Lower leg skin (tissue), 4 donors: ENCODE measurements at regions not wholly inside any gene's neighbourhood (a gene's known extent, or its start where the extent isn't known, plus 50 kb on each side); places are given as distances from the start of the nearest gene placed in this dataset.

Source experiments
- DNase-seq, 2 donors: peaks; one replicate each; pipeline ENCODE4 v3.0.0-alpha.2; 2019; ENCODE audit warnings: low spot score in 2 of 2
- H3K4me3 ChIP-seq: fragments of 200-600 bp; sonication (generic); 2 replicates; pipeline ENCODE4 v1.5.1; 2017; ENCODE audit warnings: mild to moderate bottlenecking, low read depth; ENCODE audit not compliant: poor library complexity, severe bottlenecking
- POLR2A ChIP-seq, 2 donors: fragments of 450-650 bp; IDR thresholded peaks; one replicate each; pipeline ENCODE4 v1.6.1; 2016 to 2017; ENCODE audit warnings: antibody characterized with exemption in 2 of 2, mild to moderate bottlenecking in 1 of 2, moderate library complexity in 1 of 2
- WGBS, 2 donors: methylation state at CpG; one replicate each; pipeline ENCODE4 v1.1.5; 2018; 5-methylcytosine and 5-hydroxymethylcytosine counted together
- intact Hi-C: fragments of 100-400 bp; cut with DNase I; formaldehyde crosslinking; loops from one replicate; pipeline ENCODE4 v1.15.0; 2023; ENCODE audit warnings: low total_unique reads
- TF ChIP-seq, protein P1 (sequence below), 3 donors: fragments of 450-650 bp; IDR thresholded peaks; one replicate each; pipeline ENCODE4 v1.5.1; 2016; ENCODE audit warnings: antibody characterized with exemption in 3 of 3, mild to moderate bottlenecking in 3 of 3, moderate library complexity in 2 of 3

DNA sequence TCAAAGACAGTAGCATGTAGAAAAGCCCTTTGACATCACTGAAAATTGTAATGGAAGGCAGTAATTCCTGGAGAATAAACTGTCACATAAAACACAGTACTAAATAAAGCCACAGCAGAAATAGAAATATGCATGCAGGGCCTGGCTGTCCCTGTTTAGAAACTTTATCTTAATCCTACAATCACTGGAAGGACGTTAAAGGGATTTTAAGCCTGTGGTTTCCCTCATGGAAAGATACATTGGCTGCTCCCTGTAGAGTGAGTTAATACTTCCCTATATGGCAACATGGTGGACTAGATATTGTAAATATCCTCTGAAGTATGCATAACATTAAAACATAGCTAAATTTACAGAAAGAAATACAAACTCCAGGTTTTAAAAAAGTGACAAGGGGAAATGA is 1334.9 kb upstream of the CELF2 start:
- no peak for DNase-seq
- no peak for TF ChIP-seq POLR2A (IDR thresholded peaks at IDR 0.05)
- TF ChIP-seq, protein P1, sequence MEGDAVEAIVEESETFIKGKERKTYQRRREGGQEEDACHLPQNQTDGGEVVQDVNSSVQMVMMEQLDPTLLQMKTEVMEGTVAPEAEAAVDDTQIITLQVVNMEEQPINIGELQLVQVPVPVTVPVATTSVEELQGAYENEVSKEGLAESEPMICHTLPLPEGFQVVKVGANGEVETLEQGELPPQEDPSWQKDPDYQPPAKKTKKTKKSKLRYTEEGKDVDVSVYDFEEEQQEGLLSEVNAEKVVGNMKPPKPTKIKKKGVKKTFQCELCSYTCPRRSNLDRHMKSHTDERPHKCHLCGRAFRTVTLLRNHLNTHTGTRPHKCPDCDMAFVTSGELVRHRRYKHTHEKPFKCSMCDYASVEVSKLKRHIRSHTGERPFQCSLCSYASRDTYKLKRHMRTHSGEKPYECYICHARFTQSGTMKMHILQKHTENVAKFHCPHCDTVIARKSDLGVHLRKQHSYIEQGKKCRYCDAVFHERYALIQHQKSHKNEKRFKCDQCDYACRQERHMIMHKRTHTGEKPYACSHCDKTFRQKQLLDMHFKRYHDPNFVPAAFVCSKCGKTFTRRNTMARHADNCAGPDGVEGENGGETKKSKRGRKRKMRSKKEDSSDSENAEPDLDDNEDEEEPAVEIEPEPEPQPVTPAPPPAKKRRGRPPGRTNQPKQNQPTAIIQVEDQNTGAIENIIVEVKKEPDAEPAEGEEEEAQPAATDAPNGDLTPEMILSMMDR (IDR thresholded peaks at IDR 0.05) = no peak
- H3K4me3 ChIP-seq = no peak overlapping the region
- intact Hi-C loops = no loop called here
- WGBS, 2 donors = 54 to 57% methylated on average over 1 of the region's 1 CpG

DNA sequence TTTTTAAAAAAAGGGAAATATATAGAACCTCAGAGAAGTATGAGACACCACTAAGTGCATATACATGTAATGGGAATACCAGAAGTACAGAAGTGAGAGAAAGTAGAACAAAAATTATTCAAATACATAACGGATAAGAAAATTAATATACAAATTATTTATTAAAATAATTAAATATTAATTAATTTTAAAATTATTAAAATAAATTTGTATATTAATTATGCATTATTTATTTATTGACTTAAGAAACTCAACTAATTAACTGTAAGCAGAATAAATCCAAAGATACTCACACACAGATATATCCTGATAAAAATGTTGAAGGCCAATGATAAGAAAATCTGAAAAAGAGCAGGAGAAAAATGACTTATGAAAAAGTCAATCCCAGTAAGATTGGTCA is 1333.5 kb upstream of the CELF2 start:
- TF ChIP-seq, protein P1 (IDR thresholded peaks at IDR 0.05) = no peak
- TF ChIP-seq POLR2A (IDR thresholded peaks at IDR 0.05) = no peak
- no peak for DNase-seq
- intact Hi-C loops = no loop called here
- no peak overlapping the region for H3K4me3 ChIP-seq
- 85 to 93% methylated on average over 1 of the region's 1 CpG for WGBS, 2 donors

DNA sequence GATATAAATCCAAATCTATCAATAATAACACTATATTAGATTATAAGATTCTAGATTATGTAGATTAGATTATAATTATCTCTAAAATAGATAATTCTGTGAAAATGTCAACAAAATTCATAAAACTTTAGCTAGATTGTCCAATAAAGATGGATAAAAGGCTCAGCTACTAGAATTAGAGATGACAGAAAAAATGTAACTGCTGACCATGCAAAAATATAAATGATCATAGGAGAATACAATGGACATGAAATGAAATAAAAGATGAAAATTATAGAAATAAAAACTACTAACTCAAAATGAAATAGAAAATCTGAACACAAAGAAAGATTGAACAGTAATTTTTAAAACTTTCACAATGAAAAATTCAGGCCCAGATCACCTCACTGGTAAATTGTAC is 1332.1 kb upstream of the CELF2 start:
- intact Hi-C loops = no loop called here
- TF ChIP-seq POLR2A (IDR thresholded peaks at IDR 0.05) = no peak
- TF ChIP-seq, protein P1 (IDR thresholded peaks at IDR 0.05) = no peak
- H3K4me3 ChIP-seq = no peak overlapping the region
- DNase-seq = no peak

DNA sequence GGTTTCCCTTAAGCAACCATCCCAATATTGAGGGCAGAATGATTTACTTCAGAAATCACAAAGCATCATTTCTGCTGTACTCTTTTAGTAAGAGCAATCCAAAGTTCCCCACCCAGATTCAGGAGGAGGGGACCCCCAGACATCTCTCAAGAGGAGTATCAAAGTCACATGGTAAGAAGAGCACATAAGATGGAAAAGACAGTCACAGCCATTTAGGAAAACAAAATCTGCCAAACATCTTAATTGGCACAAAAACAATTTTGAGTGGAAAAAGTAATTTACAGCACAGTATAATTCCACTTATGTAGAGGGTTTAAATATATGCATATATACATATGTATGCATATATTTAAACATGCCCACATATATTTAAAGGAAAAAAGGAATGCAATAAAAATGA is 1329.0 kb upstream of the CELF2 start:
- no peak for TF ChIP-seq POLR2A (IDR thresholded peaks at IDR 0.05)
- TF ChIP-seq, protein P1 (IDR thresholded peaks at IDR 0.05) = no peak
- intact Hi-C loops = no loop called here

DNA sequence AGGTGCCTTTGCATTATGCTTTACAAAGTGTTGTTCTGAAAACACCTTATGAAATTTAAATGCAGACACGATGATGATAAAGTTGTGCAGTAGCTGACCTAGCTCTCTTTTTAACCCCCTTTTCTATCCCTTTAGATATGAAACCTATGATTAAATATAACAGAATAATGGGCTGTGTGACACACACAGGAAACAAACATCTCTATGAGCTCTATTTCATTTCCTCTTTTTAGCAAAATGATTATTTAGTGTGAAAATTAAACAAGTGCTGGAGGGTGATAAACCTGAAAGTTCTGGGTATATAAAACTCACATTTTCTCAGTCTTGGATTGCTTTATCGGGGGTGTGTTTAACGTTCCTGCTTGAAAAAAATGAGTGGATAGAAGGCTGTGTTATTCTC is 1310.5 kb upstream of the CELF2 start:
- DNase-seq = no peak
- no peak overlapping the region for H3K4me3 ChIP-seq
- 78 to 81% methylated on average over 3 of the region's 3 CpGs for WGBS, 2 donors
- TF ChIP-seq, protein P1 (IDR thresholded peaks at IDR 0.05) = no peak
- no peak for TF ChIP-seq POLR2A (IDR thresholded peaks at IDR 0.05)
- intact Hi-C loops = no loop called here

More for the DNA sequence above, 1329.0 kb upstream of the CELF2 start:
- H3K4me3 ChIP-seq = no peak overlapping the region
- DNase-seq = no peak

DNA sequence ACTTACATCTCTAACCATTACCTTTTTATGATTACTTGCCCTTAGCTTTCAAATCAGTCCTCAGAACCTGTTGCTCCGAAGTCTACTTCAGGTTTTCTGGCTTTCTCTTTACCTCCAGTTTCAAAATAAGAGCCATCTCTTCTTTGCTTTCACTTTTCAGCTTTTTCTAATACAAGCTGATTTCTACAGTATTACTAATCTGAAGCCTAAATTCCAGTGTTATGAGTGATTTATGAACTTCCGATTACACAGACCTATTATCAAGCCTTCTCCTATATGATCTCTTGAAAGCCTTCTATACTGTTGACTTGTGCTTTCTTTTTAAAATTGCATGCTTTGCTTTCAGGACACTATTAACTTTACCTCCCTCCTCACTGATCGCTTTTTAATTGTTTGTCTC is 1307.8 kb upstream of the CELF2 start:
- WGBS, 2 donors = 73 to 75% methylated on average over 3 of the region's 3 CpGs
- no peak for DNase-seq
- no peak for TF ChIP-seq POLR2A (IDR thresholded peaks at IDR 0.05)
- no peak overlapping the region for H3K4me3 ChIP-seq
- intact Hi-C loops = no loop called here
